NB4 (cell line): ENCODE measurements at regions not wholly inside any gene's neighbourhood (a gene's known extent, or its start where the extent isn't known, plus 50 kb on each side); places are given as distances from the start of the nearest gene placed in this dataset.

Experiments used
- DNase-seq: peaks from one replicate; pipeline ENCODE4 v3.0.0; 2010; ENCODE audit warnings: low read depth
- H3K4me3 ChIP-seq: one replicate; pipeline ENCODE4 v1.5.1; 2011; ENCODE audit warnings: mild to moderate bottlenecking, low read depth, low read length, moderate library complexity
- CTCF ChIP-seq: IDR thresholded peaks from one replicate; pipeline ENCODE4 v1.5.1; 2012; ENCODE audit warnings: low read depth, low read length
- MAX ChIP-seq: IDR thresholded peaks from 2 replicates; pipeline ENCODE4 v1.6.1; 2011; ENCODE audit warnings: low read depth, low read length
- MYC ChIP-seq: IDR thresholded peaks from 2 replicates; pipeline ENCODE4 v1.6.1; 2011; ENCODE audit warnings: low read depth, low read length
- POLR2A ChIP-seq: IDR thresholded peaks from 2 replicates; pipeline ENCODE4 v1.6.1; 2011; ENCODE audit warnings: mild to moderate bottlenecking; ENCODE audit not compliant: insufficient read length; ENCODE audit errors: extremely low read depth

- DNase-seq, result no peak
- no peak overlapping the region for H3K4me3 ChIP-seq
- TF ChIP-seq MYC, result no peak
- TF ChIP-seq POLR2A, result no peak
Observed at GRCh38 chr4:124177647-124178425, 534.7 kb downstream of the ANKRD50 start.

GRCh38 chr4:124178449-124179021 is 534.0 kb downstream of the ANKRD50 start:
- TF ChIP-seq MAX (no peak), CTCF (no peak), MYC (no peak), POLR2A (no peak)
- H3K4me3 ChIP-seq, result no peak overlapping the region
- no peak for DNase-seq

- TF ChIP-seq CTCF (no peak), POLR2A (no peak), MAX (no peak), MYC (no peak)
Observed at GRCh38 chr4:124179506-124180186, 532.9 kb downstream of the ANKRD50 start.

GRCh38 chr4:124181039-124181438 is 531.5 kb downstream of the ANKRD50 start:
- DNase-seq, result no peak
- TF ChIP-seq POLR2A, result no peak
- no peak overlapping the region for H3K4me3 ChIP-seq

More at GRCh38 chr4:124179506-124180186, 532.9 kb downstream of the ANKRD50 start:
- no peak overlapping the region for H3K4me3 ChIP-seq
- DNase-seq, result no peak

GRCh38 chr4:124183231-124183630 is 529.3 kb downstream of the ANKRD50 start:
- no peak for TF ChIP-seq MAX
- TF ChIP-seq CTCF, result no peak
- TF ChIP-seq POLR2A, result no peak
- no peak for TF ChIP-seq MYC
- no peak overlapping the region for H3K4me3 ChIP-seq
- DNase-seq, result no peak

- TF ChIP-seq MAX (no peak), MYC (no peak), POLR2A (no peak), CTCF (no peak)
- H3K4me3 ChIP-seq, result no peak overlapping the region
- DNase-seq, result no peak
Observed at GRCh38 chr4:124183926-124184325, 528.6 kb downstream of the ANKRD50 start.
